Tibial artery (tissue), 4 donors: ENCODE measurements at regions not wholly inside any gene's neighbourhood (a gene's known extent, or its start where the extent isn't known, plus 50 kb on each side); places are given as distances from the start of the nearest gene placed in this dataset.

ENCODE experiments used
- DNase-seq, 2 donors: peaks; one replicate each; pipeline ENCODE4 v3.0.0-alpha.2; 2019
- H3K27ac ChIP-seq, 2 donors: fragments of 200-600 bp; sonication (generic) in 1 of 2; 1 replicate in 1 of 2; 2 replicates in 1 of 2; pipeline ENCODE4 v1.5.1; 2018 to 2019; ENCODE audit warnings: mild to moderate bottlenecking in 1 of 2
- H3K27me3 ChIP-seq, 2 donors: fragments of 200-600 bp; sonication (generic) in 1 of 2; one replicate each; pipeline versions ENCODE4 v1.5.1 to v1.6.0; 2016 to 2019
- H3K36me3 ChIP-seq, 3 donors: fragments of 200-600 bp; sonication (generic) in 2 of 3; one replicate each; pipeline ENCODE4 v1.5.1; 2016 to 2019; ENCODE audit warnings: mild to moderate bottlenecking in 2 of 3
- H3K4me1 ChIP-seq, 4 donors: fragments of 200-600 bp; sonication (generic) in 2 of 4; 1 replicate in 3 of 4; 2 replicates in 1 of 4; pipeline ENCODE4 v1.5.1; 2016 to 2019
- H3K4me3 ChIP-seq, 2 donors: fragments of 200-600 bp; sonication (generic) in 1 of 2; 1 replicate in 1 of 2; 2 replicates in 1 of 2; pipeline ENCODE4 v1.5.1; 2018 to 2019; ENCODE audit warnings: mild to moderate bottlenecking in 2 of 2
- H3K9me3 ChIP-seq, 3 donors: fragments of 200-600 bp; sonication (generic) in 1 of 3; one replicate each; pipeline ENCODE4 v1.5.1; 2016 to 2019
- CTCF ChIP-seq, 2 experiments: fragments of 200-600 bp in 1 of 2; fragments of 450-650 bp in 1 of 2; IDR thresholded peaks; one replicate each; pipeline ENCODE4 v1.5.1; 2017 to 2019; ENCODE audit warnings: antibody characterized with exemption in 2 of 2, mild to moderate bottlenecking in 1 of 2, moderate library complexity in 1 of 2
- intact Hi-C: fragments of 100-400 bp; cut with DNase I; formaldehyde crosslinking; loops from one replicate; pipeline ENCODE4 v1.15.0; 2023; ENCODE audit warnings: low total_unique reads

- TF ChIP-seq CTCF (IDR thresholded peaks at IDR 0.05), result no peak
- Histone ChIP-seq H3K36me3 (no peaks in the 10 kb centered on the region), H3K9me3 (no peaks in the 10 kb centered on the region), H3K4me1 (no peaks in the 10 kb centered on the region), H3K27ac (no peak overlapping the region), H3K27me3 (no peaks in the 10 kb centered on the region), H3K4me3 (no peak overlapping the region)
- intact Hi-C loops, result no loop called here
- DNase-seq, result no peak
Observed at GRCh38 chr3:81041331-81041730, 720.1 kb downstream of the GBE1 start.

GRCh38 chr3:81040107-81040506 is 721.3 kb downstream of the GBE1 start:
- intact Hi-C loops, result no loop called here
- no peaks in the 10 kb centered on the region for H3K4me1 ChIP-seq
- no peaks in the 10 kb centered on the region for H3K36me3 ChIP-seq
- H3K27me3 ChIP-seq, result no peaks in the 10 kb centered on the region
- DNase-seq, result no peak
- H3K9me3 ChIP-seq, result no peaks in the 10 kb centered on the region
- no peak overlapping the region for H3K4me3 ChIP-seq
- TF ChIP-seq CTCF (IDR thresholded peaks at IDR 0.05), result no peak
- H3K27ac ChIP-seq, result no peak overlapping the region

GRCh38 chr3:81033684-81034083 is 727.8 kb downstream of the GBE1 start:
- intact Hi-C loops, result no loop called here
- H3K36me3 ChIP-seq, result no peaks in the 10 kb centered on the region
- no peaks in the 10 kb centered on the region for H3K4me1 ChIP-seq
- DNase-seq, result no peak
- H3K27ac ChIP-seq, result no peak overlapping the region
- no peak for TF ChIP-seq CTCF (IDR thresholded peaks at IDR 0.05)
- H3K4me3 ChIP-seq, result no peak overlapping the region
- H3K27me3 ChIP-seq, result no peaks in the 10 kb centered on the region
- no peaks in the 10 kb centered on the region for H3K9me3 ChIP-seq

GRCh38 chr3:81033185-81033584 is 728.3 kb downstream of the GBE1 start:
- H3K9me3 ChIP-seq, result no peaks in the 10 kb centered on the region
- no peaks in the 10 kb centered on the region for H3K36me3 ChIP-seq
- no peak overlapping the region for H3K4me3 ChIP-seq
- H3K27me3 ChIP-seq, result no peaks in the 10 kb centered on the region
- no peak overlapping the region for H3K27ac ChIP-seq
- no peak for DNase-seq
- no peak for TF ChIP-seq CTCF (IDR thresholded peaks at IDR 0.05)
- intact Hi-C loops, result no loop called here
- H3K4me1 ChIP-seq, result no peaks in the 10 kb centered on the region

- no peak overlapping the region for H3K27ac ChIP-seq
- H3K9me3 ChIP-seq, result no peaks in the 10 kb centered on the region
- no peaks in the 10 kb centered on the region for H3K27me3 ChIP-seq
- intact Hi-C loops, result no loop called here
- H3K4me3 ChIP-seq, result no peak overlapping the region
- no peaks in the 10 kb centered on the region for H3K4me1 ChIP-seq
- TF ChIP-seq CTCF (IDR thresholded peaks at IDR 0.05), result no peak
- no peaks in the 10 kb centered on the region for H3K36me3 ChIP-seq
- no peak for DNase-seq
Observed at GRCh38 chr3:81029861-81030260, 731.6 kb downstream of the GBE1 start.

- no peak overlapping the region for H3K27ac ChIP-seq
- DNase-seq, result no peak
- TF ChIP-seq CTCF (IDR thresholded peaks at IDR 0.05), result no peak
- H3K36me3 ChIP-seq, result no peaks in the 10 kb centered on the region
- H3K27me3 ChIP-seq, result no peaks in the 10 kb centered on the region
- no peaks in the 10 kb centered on the region for H3K9me3 ChIP-seq
- H3K4me1 ChIP-seq, result no peaks in the 10 kb centered on the region
- intact Hi-C loops, result no loop called here
- no peak overlapping the region for H3K4me3 ChIP-seq
Observed at GRCh38 chr3:81027344-81027743, 734.1 kb downstream of the GBE1 start.
